ENCODE measurements at regions not wholly inside any gene's neighbourhood (a gene's known extent, or its start where the extent isn't known, plus 50 kb on each side); places are given as distances from the start of the nearest gene placed in this dataset.

GRCh38 chr15:92271179-92271578 lies 122.5 kb upstream of the ST8SIA2 start:
- TF ChIP-seq, protein P1, sequence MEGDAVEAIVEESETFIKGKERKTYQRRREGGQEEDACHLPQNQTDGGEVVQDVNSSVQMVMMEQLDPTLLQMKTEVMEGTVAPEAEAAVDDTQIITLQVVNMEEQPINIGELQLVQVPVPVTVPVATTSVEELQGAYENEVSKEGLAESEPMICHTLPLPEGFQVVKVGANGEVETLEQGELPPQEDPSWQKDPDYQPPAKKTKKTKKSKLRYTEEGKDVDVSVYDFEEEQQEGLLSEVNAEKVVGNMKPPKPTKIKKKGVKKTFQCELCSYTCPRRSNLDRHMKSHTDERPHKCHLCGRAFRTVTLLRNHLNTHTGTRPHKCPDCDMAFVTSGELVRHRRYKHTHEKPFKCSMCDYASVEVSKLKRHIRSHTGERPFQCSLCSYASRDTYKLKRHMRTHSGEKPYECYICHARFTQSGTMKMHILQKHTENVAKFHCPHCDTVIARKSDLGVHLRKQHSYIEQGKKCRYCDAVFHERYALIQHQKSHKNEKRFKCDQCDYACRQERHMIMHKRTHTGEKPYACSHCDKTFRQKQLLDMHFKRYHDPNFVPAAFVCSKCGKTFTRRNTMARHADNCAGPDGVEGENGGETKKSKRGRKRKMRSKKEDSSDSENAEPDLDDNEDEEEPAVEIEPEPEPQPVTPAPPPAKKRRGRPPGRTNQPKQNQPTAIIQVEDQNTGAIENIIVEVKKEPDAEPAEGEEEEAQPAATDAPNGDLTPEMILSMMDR (IDR thresholded peaks at IDR 0.05; ENCODE audit: control extremely low read depth, extremely low read depth): no peak
- Histone ChIP-seq H3K9me3 (ENCODE audit: control insufficient read depth in 4 of 4, insufficient read depth in 3 of 4, low read length in 3 of 4) (no peaks in the 10 kb centered on the region), H3K27me3 (ENCODE audit: control insufficient read depth in 3 of 3, insufficient read depth in 3 of 3, low read length in 2 of 3) (peaks cover 0 to 10% (median 8%) of the 10 kb centered on the region in 3 donors), H3K4me3 (no peak overlapping the region), H3K4me1 (ENCODE audit: control insufficient read depth in 5 of 5, insufficient read depth in 5 of 5, low read length in 5 of 5) (no peaks in the 10 kb centered on the region), H3K27ac (ENCODE audit: low read depth in 1 of 2, low read length in 1 of 2) (no peak overlapping the region), H3K9ac (ENCODE audit: insufficient read depth in 1 of 2, low read length in 2 of 2) (no peak overlapping the region), H3K36me3 (ENCODE audit: control insufficient read depth in 4 of 4, insufficient read depth in 4 of 4, low read length in 4 of 4) (no peaks in the 10 kb centered on the region)
- no peak for DNase-seq
- no peak for ATAC-seq (ENCODE audit: insufficient read depth, low FRiP score)
- WGBS, 2 donors: 69 to 80% methylated on average over 1 of the region's 1 CpG

- Histone ChIP-seq H3K27me3 (ENCODE audit: control insufficient read depth in 3 of 3, insufficient read depth in 3 of 3, low read length in 2 of 3) (peaks cover 0 to 10% (median 8%) of the 10 kb centered on the region in 3 donors), H3K36me3 (ENCODE audit: control insufficient read depth in 4 of 4, insufficient read depth in 4 of 4, low read length in 4 of 4) (no peaks in the 10 kb centered on the region), H3K27ac (ENCODE audit: low read depth in 1 of 2, low read length in 1 of 2) (no peak overlapping the region), H3K4me3 (no peak overlapping the region), H3K9ac (ENCODE audit: insufficient read depth in 1 of 2, low read length in 2 of 2) (no peak overlapping the region), H3K4me1 (ENCODE audit: control insufficient read depth in 5 of 5, insufficient read depth in 5 of 5, low read length in 5 of 5) (no peaks in the 10 kb centered on the region), H3K9me3 (ENCODE audit: control insufficient read depth in 4 of 4, insufficient read depth in 3 of 4, low read length in 3 of 4) (no peaks in the 10 kb centered on the region)
- no peak for DNase-seq
- 98 to 100% methylated on average over 1 of the region's 1 CpG for WGBS, 2 donors
- no peak for ATAC-seq (ENCODE audit: insufficient read depth, low FRiP score)
- TF ChIP-seq, protein P1 (IDR thresholded peaks at IDR 0.05; ENCODE audit: control extremely low read depth, extremely low read depth): no peak
These were observed 121.6 kb upstream of the ST8SIA2 start for GRCh38 chr15:92272106-92272505.

DNA sequence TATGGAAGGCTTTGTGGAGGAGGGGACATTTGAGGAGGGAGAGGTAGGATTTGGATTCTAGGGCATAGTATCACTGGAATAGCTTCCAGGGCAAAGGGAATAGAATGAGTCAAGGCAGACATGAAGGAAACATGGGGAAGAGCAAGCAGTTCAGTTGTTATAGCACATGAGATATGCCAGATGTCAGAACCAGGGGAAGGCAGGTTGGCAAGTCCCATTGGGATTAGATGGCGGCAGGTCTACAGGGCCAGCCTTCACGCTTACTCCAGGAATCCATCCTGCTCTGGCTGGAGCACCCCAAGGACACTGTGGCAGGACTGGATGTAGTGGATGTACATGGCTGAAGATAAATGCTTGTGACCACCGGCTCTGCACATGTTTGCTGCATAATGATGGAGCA lies 120.4 kb upstream of the ST8SIA2 start:
- no peak overlapping the region for H3K4me3 ChIP-seq
- DNase-seq (no peak), ATAC-seq (ENCODE audit: insufficient read depth, low FRiP score) (no peak)
- peaks cover 0 to 2% (median 0%) of the 10 kb centered on the region in 5 donors for H3K4me1 ChIP-seq (ENCODE audit: control insufficient read depth in 5 of 5, insufficient read depth in 5 of 5, low read length in 5 of 5)
- peaks cover 0 to 8% (median 6%) of the 10 kb centered on the region in 3 donors for H3K27me3 ChIP-seq (ENCODE audit: control insufficient read depth in 3 of 3, insufficient read depth in 3 of 3, low read length in 2 of 3)
- no peak overlapping the region for H3K9ac ChIP-seq (ENCODE audit: insufficient read depth in 1 of 2, low read length in 2 of 2)
- WGBS, 2 donors: 86 to 94% methylated on average over 3 of the region's 3 CpGs
- no peaks in the 10 kb centered on the region for H3K9me3 ChIP-seq (ENCODE audit: control insufficient read depth in 4 of 4, insufficient read depth in 3 of 4, low read length in 3 of 4)
- no peak overlapping the region for H3K27ac ChIP-seq (ENCODE audit: low read depth in 1 of 2, low read length in 1 of 2)
- no peaks in the 10 kb centered on the region for H3K36me3 ChIP-seq (ENCODE audit: control insufficient read depth in 4 of 4, insufficient read depth in 4 of 4, low read length in 4 of 4)
- TF ChIP-seq, protein P1 (IDR thresholded peaks at IDR 0.05; ENCODE audit: control extremely low read depth, extremely low read depth): no peak

DNA sequence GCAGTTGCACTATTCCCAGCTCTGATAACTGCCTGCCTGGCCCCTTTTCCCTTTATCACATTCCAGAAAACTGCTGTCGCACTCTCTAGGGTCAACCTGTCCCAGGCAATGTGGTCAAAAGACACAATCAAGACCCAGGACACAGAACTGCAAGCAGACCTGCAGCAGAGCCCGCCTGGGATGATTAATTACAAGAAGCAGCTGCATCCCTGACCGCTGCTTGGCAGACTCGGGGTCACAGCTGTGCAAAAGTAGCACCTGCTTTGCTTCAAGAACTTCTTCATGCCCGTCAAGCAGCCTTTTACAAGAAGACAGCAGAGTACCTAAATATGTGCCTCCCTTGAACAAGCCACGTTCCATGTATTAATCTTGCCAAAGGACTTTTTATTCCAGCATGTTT lies 120.0 kb upstream of the ST8SIA2 start:
- no peaks in the 10 kb centered on the region for H3K9me3 ChIP-seq (ENCODE audit: control insufficient read depth in 4 of 4, insufficient read depth in 3 of 4, low read length in 3 of 4)
- H3K36me3 ChIP-seq (ENCODE audit: control insufficient read depth in 4 of 4, insufficient read depth in 4 of 4, low read length in 4 of 4): no peaks in the 10 kb centered on the region
- H3K27me3 ChIP-seq (ENCODE audit: control insufficient read depth in 3 of 3, insufficient read depth in 3 of 3, low read length in 2 of 3): peaks cover 0 to 8% (median 6%) of the 10 kb centered on the region in 3 donors
- 58 to 78% methylated on average over 6 of the region's 6 CpGs for WGBS, 2 donors
- TF ChIP-seq, protein P1 (IDR thresholded peaks at IDR 0.05; ENCODE audit: control extremely low read depth, extremely low read depth): no peak
- DNase-seq (no peak), ATAC-seq (ENCODE audit: insufficient read depth, low FRiP score) (no peak)
- no peak overlapping the region for H3K4me3 ChIP-seq
- no peak overlapping the region for H3K9ac ChIP-seq (ENCODE audit: insufficient read depth in 1 of 2, low read length in 2 of 2)
- no peak overlapping the region for H3K27ac ChIP-seq (ENCODE audit: low read depth in 1 of 2, low read length in 1 of 2)
- peaks cover 0 to 2% (median 0%) of the 10 kb centered on the region in 5 donors for H3K4me1 ChIP-seq (ENCODE audit: control insufficient read depth in 5 of 5, insufficient read depth in 5 of 5, low read length in 5 of 5)
